Kidney capillary endothelial cell (primary cell): ENCODE measurements at regions not wholly inside any gene's neighbourhood (a gene's known extent, or its start where the extent isn't known, plus 50 kb on each side); places are given as distances from the start of the nearest gene placed in this dataset.
"Not testable (repeated sequence)": the region's sequence is repeated elsewhere in the genome, so short reads cannot be mapped to it uniquely, and the experiment has no call there.

ENCODE experiments used
- DNase-seq: peaks from one replicate; pipeline ENCODE4 v3.0.0-alpha.2; 2018; ENCODE audit warnings: low spot score

DNA sequence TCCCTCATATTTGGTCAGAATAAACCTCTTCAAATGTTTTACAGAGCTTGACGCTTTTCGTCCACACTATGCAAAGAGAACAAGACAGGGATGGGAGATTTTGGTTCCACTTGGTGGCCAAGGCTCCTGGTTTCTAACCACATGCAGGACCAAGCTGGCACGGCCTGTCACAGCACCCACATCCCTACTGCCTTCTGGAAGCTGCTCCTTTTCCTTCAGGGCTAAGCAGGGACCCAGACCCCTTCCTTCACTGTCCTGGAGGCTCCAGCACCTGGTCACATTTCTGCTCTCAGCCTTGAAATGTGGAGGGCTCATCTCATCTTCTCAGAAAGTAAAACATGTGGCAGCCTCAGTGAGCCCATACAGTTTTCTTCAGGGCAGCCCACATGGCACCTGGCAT, 50.4 kb upstream of the ARHGEF7 start:
- DNase-seq: no peak

DNA sequence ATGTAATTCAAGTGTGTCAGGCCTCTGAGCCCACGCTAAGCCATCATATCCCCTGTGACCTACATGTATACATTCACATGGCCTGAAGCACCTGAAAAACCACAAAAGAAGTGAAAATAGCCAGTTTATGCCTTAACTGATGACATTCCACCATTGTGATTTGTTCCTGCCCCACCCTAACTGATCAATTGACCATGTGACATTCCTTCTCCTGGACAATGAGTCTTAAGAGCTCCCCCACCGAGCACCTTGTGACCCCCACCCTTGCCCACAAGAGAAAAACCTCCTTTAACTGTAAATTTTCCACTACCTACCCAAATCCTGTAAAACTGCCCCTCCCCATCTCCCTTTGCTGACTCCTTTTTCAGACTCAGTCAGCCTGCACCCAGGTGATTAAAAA, 52.1 kb upstream of the ARHGEF7 start:
- no peak for DNase-seq

DNA sequence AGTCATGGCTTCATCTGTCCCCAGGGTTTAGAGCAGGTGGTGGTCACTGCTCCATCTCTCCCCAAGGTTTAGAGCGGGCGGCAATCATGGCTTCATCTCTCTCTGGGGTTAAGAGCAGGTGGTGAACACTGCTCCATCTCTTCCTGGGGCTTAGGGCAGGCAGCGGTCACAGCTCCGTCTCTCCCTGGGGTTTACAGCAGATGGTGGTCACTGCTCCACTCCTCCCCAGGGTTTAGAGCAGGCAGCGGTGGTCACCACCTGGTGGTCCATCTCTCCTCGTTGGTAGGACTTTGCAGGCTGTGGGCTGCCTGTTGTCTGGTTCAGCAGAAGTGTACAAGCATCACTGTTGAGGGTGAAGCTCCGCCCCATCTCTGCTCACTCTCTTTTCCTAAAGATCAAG, 52.8 kb upstream of the ARHGEF7 start:
- DNase-seq: no peak

DNA sequence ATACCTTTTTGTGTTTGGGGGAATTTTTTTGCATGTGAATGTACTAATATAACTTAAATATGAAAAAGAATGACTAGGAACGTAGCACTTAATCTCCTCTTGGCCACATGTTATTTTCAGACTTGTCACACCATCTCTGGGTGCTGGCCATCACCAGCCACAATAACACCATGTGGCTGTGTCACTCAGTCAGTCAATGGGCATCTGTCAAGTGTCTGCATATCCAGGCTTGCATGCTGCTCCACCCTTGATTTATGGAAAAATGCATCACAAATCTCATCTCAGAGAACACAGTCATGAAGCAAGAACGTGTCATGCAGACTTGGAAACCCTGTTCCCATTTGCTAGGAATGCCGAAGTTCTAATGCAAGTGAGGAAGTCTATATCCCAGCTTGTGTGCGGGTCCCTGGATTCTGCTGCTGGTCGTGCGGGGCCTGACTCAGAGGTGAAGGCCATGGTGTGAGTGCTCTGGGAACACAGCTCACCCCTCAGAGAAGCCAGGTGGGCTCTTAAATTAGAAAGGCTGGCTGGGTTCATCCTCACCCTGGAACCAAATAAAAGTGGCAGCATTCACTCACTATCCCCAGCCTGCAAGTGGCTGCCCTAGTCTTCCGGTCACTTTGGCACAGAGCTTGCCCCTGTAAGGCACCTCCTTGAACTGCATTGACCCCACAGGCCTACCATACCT, 53.6 kb upstream of the ARHGEF7 start:
- no peak for DNase-seq

DNA sequence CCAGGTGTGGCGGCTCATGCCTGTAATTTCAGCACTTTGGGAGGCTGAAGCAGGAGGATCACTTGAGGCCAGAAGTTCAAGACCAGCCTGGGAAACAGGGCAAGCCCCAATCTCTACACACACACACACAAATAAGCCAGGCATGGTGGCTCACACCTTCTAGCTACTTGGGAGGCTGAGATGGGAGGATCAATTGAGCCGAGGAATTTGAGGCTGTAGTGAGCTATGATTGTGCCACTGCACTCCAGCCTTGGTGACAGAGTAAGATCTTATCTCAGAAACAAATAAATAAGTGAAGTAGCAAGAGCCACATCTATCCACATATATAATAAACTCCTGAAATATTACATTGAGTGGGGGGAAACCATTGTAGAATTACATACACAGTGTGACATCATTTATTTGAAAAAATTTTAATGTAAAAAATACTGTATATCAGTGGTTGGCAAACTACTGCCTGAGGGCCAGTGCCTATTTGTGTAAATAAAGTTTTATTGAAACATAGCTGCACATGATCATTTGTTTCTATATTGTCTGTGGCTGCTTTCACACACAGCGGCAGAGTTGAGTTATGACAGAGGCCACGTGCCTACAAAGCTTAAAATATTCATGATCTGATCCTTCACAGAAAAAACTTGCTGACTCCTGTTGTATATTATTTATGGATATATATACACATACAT, 54.7 kb upstream of the ARHGEF7 start:
- no peak for DNase-seq

DNA sequence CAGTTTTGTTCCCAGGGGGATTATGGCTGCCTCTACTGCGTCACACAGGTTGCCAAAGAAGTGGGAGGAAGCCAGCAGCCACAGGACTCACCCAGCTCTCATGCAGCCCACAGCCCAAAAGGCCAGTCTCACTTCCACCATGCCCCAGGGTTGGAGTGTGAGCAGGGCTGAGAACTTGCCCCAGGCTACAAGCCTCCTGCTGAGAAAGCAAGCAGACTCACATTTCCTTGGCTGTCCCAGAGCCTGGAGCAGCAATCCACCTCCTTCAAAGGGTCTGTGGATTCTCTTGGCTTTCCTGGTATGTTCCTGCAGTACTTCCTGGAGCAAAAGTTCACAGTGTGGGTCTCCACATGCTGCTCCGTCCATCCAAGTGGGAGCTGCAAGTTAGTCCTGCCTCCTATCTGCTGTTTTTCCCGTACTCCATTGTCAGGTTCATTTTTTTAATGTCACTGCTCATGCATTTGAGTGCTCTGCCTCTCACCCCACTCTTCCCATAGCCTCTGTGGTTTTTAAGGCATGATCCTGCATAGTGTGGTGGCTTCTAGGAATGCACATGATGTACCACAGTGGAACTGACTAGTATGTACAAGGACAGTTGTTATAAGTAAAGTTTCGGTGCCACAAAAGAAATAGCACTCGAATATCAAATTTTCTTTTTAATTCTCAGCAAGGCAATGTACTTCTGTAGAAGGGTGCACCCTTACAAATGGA, 56.2 kb upstream of the ARHGEF7 start:
- DNase-seq: no peak

DNA sequence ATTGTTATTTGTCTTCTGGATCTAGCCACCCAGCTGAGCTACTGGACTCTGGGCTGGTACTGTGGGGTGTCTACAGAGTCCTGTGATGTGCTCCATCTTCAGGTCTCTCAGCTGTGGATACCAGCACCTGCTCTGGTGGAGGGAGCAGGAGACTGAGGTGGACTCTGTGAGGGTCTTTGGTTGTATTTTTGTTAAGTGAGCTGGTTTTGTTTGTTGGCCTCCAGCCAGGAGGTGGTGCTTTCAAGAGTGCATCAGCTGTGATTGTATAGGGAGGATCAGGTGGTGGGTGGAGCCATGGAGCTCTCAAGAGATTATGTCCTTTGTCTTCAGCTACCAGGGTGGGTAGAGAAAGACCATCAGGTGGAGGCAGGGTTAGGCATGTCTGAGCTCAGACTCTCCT, 56.8 kb upstream of the ARHGEF7 start:
- DNase-seq: not testable (repeated sequence)

DNA sequence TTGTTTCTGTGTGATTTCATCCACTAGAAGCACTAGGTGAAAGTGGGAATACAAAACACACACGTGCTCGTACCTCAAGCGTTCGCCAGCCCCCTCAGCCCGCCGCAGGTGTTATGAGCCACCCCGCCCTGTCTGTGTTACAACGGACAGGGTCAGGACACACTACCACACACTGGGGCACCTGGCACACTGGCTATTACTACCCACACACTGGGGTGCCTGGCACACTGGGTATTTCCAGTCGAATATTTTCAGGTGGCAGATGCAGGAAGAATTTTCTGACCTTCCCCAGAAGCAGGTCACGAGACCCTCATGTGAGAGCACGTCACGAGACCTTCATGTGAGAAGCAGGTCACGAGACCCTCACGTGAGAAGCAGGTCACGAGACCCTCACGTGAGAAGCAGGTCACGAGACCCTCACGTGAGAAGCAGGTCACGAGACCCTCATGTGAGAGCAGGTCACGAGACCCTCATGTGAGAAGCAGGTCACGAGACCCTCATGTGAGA, 63.3 kb upstream of the ARHGEF7 start:
- not testable (repeated sequence) for DNase-seq

DNA sequence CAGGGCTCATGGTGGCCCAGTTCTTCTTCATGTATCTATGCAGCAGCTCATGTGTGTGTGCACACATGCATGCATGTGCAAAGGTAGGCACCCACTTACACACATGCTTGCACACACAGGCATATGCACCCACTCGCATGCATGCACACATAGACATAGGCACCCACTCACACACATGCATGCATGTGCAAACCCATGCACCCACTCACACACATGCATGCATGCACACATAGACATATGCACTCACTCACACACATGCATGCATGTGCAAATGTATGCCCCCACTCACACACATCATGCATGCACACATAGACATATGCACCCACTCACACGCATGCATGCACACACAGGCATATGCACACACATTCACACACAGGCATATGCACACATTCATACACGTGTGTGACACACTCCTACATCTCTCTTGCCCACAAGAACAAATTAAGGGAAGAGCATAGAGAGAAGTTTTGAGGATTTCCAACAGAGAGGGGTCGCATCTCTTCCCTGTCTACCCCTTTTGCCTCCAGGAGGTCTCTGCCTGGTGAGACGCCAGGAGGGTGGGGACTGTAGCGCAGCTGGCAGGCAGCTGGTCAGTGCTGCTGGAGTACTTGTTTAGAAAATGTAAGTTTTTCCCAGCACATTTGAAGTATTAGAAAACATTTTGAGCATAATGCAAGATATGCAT, 63.9 kb upstream of the ARHGEF7 start:
- DNase-seq: no peak

DNA sequence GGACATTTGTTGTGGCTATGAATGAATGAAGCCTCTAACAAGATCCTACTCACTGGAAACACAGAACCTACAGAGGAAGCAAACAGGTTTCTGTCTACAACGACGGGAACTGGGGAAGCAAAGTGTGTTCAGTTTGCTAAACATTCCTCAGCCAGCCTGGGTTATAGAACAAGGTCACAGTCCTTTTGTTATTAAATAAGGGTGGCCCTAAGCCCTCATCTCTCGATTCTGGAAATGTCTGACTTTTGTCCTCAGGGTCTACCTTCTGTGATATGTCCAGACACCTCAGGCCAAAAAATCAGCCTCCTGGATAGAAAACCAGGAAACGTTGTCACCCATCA, 64.6 kb upstream of the ARHGEF7 start:
- no peak for DNase-seq

DNA sequence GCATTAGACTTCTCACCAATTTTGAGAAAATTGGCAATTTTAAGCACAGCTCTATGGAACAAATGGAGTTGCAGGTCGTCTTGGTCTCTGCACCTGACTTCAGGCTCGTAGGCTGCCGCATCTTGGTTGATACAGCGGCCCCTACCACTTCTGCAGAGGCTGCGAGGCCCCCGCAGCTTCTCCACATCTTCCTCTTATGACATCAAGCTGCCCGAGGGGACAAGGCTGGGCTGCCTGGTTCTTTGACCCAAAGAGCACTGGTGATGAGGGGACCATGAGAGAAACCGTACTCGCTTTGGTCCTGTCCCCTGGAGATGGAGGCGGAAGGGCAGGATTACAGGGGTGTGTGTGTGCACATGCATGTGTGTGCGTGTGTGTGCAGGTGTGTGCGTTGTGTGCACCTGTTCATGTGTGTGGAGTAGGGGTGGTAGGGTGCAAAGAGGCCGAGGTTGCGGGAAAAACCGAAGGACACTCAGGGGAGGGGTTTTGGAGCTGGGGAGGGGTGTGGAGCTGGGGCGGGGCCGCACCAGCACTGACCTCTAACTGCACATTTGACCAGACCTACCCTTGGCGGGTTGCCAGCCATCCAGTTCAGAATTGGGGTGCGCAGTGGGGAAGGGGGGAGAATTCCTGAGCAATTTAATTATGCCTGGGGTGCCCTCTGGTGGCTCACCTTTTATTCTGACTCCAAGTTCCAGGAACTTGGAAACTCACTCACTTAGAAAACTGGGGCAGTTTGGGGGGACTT, 65.1 kb upstream of the ARHGEF7 start:
- DNase-seq: no peak

DNA sequence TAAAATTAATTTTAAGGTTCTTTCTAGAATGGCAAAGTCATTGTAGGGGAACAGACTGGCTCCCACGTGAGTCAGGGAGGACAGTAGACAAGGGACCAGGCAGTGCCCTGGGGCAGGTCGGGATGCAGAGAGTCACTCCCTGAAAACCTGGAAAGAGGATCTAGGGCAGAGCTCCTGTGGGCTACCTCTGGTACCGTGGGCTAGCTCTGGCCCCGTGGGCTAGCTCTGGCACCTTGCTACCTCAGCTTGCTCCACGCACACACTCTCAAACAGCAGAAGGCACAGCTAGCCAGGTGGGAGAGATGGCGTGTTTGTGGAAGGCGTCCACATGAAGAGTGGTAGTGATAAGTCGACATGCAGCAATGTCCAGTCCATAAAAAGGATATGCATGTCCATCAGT, 66.7 kb upstream of the ARHGEF7 start:
- no peak for DNase-seq

DNA sequence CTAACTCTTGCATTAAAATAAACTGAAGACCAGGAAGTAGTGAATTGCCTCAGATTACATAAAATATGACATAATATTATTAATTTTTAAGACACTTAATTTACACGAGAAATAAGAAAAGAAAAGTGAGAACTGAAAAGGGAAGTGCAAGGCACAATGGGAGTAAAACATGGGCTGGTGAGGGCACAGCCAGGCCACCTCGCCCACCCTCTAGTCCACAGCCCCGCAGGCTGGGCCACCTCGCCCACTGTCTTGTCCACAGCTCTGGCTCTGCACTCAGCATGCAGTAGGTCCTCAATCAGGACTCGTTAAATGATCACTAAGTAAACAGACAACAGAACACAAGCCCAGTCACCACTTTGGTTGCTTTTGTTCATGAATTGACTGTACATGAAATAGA, 67.8 kb upstream of the ARHGEF7 start:
- no peak for DNase-seq

DNA sequence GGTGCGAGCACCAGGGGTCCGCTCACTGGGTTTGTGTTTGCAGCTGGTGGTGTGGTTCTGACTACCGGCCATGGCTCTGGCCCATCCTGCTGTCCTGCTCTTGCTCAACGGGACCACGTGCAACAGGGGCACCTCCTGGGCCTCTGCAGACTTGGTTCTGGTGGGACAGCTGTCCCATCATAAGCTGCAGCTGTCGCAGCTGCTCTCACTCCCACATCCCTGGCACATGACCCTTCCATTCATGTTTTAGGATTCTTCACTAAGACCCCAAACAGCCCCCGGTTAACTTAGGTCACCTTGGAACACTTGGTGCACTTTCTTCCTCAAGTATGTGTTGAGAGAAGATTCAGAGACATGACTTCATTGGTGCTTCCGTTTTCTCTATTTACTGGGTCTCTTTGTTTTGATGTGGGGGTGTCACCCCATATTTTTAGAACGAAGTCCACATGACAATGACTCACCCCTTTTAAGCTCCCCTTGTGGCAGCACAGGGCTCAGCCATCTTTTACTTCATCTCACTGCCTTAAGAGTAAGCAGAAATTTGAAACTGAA, 68.4 kb upstream of the ARHGEF7 start:
- no peak for DNase-seq

DNA sequence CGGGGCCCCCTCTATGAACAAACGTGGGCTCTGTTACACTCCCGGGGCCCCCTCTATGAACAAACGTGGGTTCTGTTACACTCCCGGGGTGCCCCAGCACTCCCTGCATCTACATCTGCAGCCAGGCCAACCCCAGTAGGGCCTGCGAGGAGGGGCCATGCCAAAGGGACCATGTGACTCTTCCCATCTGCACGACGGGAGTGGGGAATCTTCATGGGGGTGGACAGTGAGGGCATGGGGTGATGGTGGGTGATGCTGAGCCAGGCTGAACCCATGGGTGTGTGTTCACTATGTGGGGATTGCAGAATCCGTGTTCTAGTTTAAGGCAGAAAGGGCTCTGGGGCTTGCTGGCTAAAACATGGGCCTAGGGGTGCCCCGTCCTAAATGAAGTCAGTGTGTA, 69.9 kb upstream of the ARHGEF7 start:
- DNase-seq: no peak

DNA sequence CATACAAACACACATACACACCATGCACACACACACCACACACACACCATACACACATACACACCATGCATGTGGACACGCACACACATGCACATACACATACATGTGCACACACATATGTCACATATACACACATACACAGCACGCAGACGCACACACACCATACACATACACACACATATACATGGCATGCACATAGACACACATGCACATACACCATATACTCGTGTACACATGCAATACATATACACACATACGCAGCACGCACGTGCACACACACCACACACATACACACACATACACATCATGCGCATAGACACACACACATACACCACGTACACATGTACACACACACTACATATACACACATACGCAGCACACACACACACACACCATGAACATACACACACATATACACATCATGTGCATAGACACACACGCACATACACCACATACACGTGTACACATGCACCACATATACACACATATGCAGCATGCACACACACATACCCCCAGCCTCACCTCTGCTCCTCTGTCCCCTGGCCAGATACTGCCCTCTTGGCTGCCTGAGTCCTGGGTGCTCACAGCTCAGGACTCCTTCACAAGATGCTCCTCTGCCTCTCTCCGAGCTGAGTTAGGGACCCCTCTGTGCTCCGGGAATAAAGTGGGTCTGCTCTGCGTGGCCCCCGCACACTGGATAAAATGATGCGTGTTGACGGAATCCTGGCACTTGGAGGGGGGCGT, 70.9 kb upstream of the ARHGEF7 start:
- no peak for DNase-seq

DNA sequence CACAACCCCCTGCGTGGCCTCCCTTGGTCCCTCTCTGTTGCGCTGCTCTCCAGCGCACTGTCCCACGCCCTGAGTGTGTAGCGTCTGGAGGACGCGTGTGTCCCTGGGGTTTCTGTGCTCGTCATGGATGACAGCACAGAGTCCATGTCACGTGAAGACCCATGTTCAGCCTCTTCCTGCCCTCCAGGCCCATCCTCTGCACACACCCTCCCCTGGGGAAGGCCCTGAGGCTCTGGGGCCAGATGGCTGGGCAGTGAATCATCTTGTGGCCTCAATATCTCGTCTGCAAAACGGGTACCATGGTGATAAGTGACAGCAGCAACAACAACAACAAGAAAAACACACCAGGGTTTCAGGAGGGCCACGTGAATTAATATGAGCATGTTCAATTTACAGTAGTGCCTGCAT, 71.5 kb upstream of the ARHGEF7 start:
- DNase-seq: no peak

DNA sequence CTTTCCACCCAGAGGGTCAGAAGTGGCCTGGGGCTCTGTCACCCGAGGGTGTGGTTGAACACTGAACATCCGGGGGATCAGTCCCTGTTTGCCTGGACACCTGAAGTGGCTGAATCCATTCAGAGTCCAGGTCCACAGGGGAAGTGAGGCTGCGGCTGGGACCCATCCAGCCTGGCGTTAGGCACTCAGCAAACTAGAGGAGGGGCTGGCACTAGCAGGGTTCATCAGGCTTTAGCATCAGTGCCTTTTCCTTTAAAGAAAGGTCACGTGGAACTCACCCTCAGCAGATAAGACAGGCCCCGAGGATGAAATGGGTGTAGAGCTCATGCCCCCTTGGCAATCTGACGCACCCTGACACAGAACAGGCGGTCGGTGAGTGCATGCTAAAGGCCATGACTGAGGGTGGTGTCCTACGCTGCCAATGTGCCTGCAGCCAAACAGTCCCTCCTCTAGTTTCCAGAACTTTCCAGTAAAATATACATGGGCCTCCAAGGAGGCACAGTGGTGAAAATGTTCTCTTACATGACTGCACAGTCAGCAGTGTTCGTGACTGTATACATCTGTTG, 72.4 kb upstream of the ARHGEF7 start:
- DNase-seq: no peak

DNA sequence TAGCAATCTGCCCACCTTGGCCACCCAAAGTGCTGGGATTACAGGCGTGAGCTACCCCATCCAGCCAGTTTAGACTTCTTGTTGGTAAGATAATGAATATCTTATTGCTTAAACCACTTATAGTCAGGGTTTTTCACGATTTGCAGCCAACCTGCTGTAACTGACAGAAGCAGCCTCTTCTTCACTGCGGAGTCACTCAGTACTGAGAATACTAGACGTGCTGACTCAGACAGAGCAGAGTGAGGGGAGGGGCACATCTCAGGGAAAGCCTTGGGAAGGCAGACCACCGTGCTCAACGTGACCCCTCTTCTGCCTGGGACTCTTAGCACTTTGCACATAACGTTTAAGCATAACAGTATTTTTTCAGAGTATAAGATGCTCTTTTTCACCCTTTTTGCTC, 74.3 kb upstream of the ARHGEF7 start:
- no peak for DNase-seq

DNA sequence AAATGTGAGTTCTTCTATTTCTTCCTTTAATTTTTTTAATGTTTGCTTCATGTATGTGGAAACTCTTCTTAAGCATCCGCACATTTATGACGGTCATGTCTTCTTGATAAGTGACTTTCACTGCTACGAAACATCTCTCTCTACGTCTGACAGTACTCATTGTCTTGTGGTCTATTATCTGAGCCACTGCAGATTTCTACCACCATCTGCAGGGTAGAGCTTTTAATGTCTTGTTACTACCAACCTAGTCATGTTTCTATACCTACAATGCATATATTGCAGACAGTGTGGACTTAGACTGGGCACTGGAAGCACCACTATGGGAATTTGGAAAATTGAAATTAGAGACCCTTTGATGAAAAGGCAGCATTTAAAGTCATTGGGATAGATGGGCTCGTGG, 75.4 kb upstream of the ARHGEF7 start:
- DNase-seq: no peak

DNA sequence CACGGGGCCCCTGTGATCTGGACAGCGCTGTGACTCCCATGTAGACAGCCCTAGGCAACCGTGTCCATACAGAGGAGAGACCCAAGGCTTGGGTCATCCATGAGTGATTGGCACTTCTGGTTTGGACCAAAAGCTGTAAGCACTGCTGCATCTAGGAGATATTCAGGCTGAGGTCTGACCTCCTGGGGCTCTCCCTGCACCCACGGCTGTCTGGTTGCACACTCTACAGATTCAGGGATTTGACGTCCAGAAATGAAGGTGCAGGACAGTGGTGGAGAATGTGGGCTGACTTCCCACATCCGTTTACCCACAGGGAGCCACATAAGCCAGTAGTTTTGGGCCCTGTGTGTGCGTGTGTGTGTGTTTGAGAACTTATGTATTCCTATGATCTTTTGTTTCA, 76.2 kb upstream of the ARHGEF7 start:
- no peak for DNase-seq
